ENCODE measurements at regions not wholly inside any gene's neighbourhood (a gene's known extent, or its start where the extent isn't known, plus 50 kb on each side); places are given as distances from the start of the nearest gene placed in this dataset.

GRCh38 chr6:102344769-102345168 lies 951.3 kb downstream of the GRIK2 start:
- Histone ChIP-seq H3K27ac (no peak overlapping the region), H3K4me2 (no peak overlapping the region), H3K9ac (no peak overlapping the region), H3K36me3 (no peaks in the 10 kb centered on the region), H3K4me3 (no peak overlapping the region), H3K9me3 (replicated peaks in 1 of 11) (peaks cover 0 to 13% (median 0%) of the 10 kb centered on the region in 11 experiments; a peak in 1 of 22 replicates), H3K4me1 (no peaks in the 10 kb centered on the region), H3K27me3 (no peaks in the 10 kb centered on the region), H4K20me1 (no peaks in the 10 kb centered on the region)
- TF ChIP-seq Cebpa-rat (IDR thresholded peaks at IDR 0.05), result no peak

GRCh38 chr6:102340311-102340710 lies 946.8 kb downstream of the GRIK2 start:
- Histone ChIP-seq H3K9ac (no peak overlapping the region), H3K27me3 (no peaks in the 10 kb centered on the region), H3K4me2 (no peak overlapping the region), H3K36me3 (no peaks in the 10 kb centered on the region), H3K4me3 (no peak overlapping the region), H3K9me3 (replicated peaks in 1 of 11) (no peaks in the 10 kb centered on the region), H3K4me1 (no peaks in the 10 kb centered on the region), H4K20me1 (no peaks in the 10 kb centered on the region), H3K27ac (no peak overlapping the region)
- TF ChIP-seq Cebpa-rat (IDR thresholded peaks at IDR 0.05), result no peak

- TF ChIP-seq Cebpa-rat (IDR thresholded peaks at IDR 0.05), result no peak
- Histone ChIP-seq H3K9ac (no peak overlapping the region), H4K20me1 (no peaks in the 10 kb centered on the region), H3K27me3 (no peaks in the 10 kb centered on the region), H3K4me2 (no peak overlapping the region), H3K9me3 (replicated peaks in 1 of 11) (no peaks in the 10 kb centered on the region), H3K4me3 (no peak overlapping the region), H3K36me3 (no peaks in the 10 kb centered on the region), H3K27ac (no peak overlapping the region), H3K4me1 (no peaks in the 10 kb centered on the region)
Observed at GRCh38 chr6:102333736-102334135, 940.2 kb downstream of the GRIK2 start.

GRCh38 chr6:102327697-102328225 lies 934.3 kb downstream of the GRIK2 start:
- no peaks in the 10 kb centered on the region for H3K4me1 ChIP-seq
- TF ChIP-seq Cebpa-rat (IDR thresholded peaks at IDR 0.05), result no peak
- no peak overlapping the region for H3K4me3 ChIP-seq
- H3K4me2 ChIP-seq, result no peak overlapping the region
- no peaks in the 10 kb centered on the region for H3K27me3 ChIP-seq
- no peaks in the 10 kb centered on the region for H4K20me1 ChIP-seq
- no peak overlapping the region for H3K9ac ChIP-seq
- no peaks in the 10 kb centered on the region for H3K9me3 ChIP-seq (replicated peaks in 1 of 11)
- H3K27ac ChIP-seq, result no peak overlapping the region
- H3K36me3 ChIP-seq, result no peaks in the 10 kb centered on the region

- no peak overlapping the region for H3K4me2 ChIP-seq
- no peak for TF ChIP-seq Cebpa-rat (IDR thresholded peaks at IDR 0.05)
- H3K9me3 ChIP-seq (replicated peaks in 1 of 11), result 0 out of 22 replicates have a peak, but pooled peaks cover 0 to 4% (median 0%) of the 10 kb centered on the region in 11 experiments
- H3K4me1 ChIP-seq, result no peaks in the 10 kb centered on the region
- no peaks in the 10 kb centered on the region for H4K20me1 ChIP-seq
- no peaks in the 10 kb centered on the region for H3K36me3 ChIP-seq
- H3K9ac ChIP-seq, result no peak overlapping the region
- H3K27ac ChIP-seq, result no peak overlapping the region
- no peaks in the 10 kb centered on the region for H3K27me3 ChIP-seq
- no peak overlapping the region for H3K4me3 ChIP-seq
Observed at GRCh38 chr6:102313699-102314098, 920.2 kb downstream of the GRIK2 start.

- no peaks in the 10 kb centered on the region for H3K4me1 ChIP-seq
- H3K36me3 ChIP-seq, result no peaks in the 10 kb centered on the region
- no peak for TF ChIP-seq Cebpa-rat (IDR thresholded peaks at IDR 0.05)
- no peaks in the 10 kb centered on the region for H3K27me3 ChIP-seq
- no peak overlapping the region for H3K9ac ChIP-seq
- H4K20me1 ChIP-seq, result no peaks in the 10 kb centered on the region
- no peak overlapping the region for H3K27ac ChIP-seq
- no peak overlapping the region for H3K4me3 ChIP-seq
- H3K9me3 ChIP-seq (replicated peaks in 1 of 11), result peaks cover 0 to 6% (median 0%) of the 10 kb centered on the region in 11 experiments; a peak in 1 of 22 replicates
- H3K4me2 ChIP-seq, result no peak overlapping the region
Observed at GRCh38 chr6:102309700-102310099, 916.2 kb downstream of the GRIK2 start.

GRCh38 chr6:102300350-102300749 lies 906.8 kb downstream of the GRIK2 start:
- H3K36me3 ChIP-seq, result no peaks in the 10 kb centered on the region
- no peak overlapping the region for H3K9ac ChIP-seq
- no peak overlapping the region for H3K27ac ChIP-seq
- no peak overlapping the region for H3K4me2 ChIP-seq
- H3K4me3 ChIP-seq, result no peak overlapping the region
- TF ChIP-seq Cebpa-rat (IDR thresholded peaks at IDR 0.05), result no peak
- no peaks in the 10 kb centered on the region for H3K4me1 ChIP-seq
- no peaks in the 10 kb centered on the region for H3K9me3 ChIP-seq (replicated peaks in 1 of 11)
- H4K20me1 ChIP-seq, result no peaks in the 10 kb centered on the region
- H3K27me3 ChIP-seq, result no peaks in the 10 kb centered on the region

GRCh38 chr6:102298051-102298450 lies 904.5 kb downstream of the GRIK2 start:
- Histone ChIP-seq H3K9ac (no peak overlapping the region), H3K9me3 (replicated peaks in 1 of 11) (no peaks in the 10 kb centered on the region), H3K4me3 (no peak overlapping the region), H3K27me3 (no peaks in the 10 kb centered on the region), H3K4me2 (no peak overlapping the region), H3K36me3 (no peaks in the 10 kb centered on the region), H3K27ac (no peak overlapping the region), H4K20me1 (no peaks in the 10 kb centered on the region), H3K4me1 (no peaks in the 10 kb centered on the region)
- TF ChIP-seq Cebpa-rat (IDR thresholded peaks at IDR 0.05), result no peak

Data from BLaER1 treated with 17β-estradiol and CSF1 and Interleukin-3, amounts not matched to agents 10 nM and 100 nM (cell line).